ENCODE measurements at regions not wholly inside any gene's neighbourhood (a gene's known extent, or its start where the extent isn't known, plus 50 kb on each side); places are given as distances from the start of the nearest gene placed in this dataset.

DNA sequence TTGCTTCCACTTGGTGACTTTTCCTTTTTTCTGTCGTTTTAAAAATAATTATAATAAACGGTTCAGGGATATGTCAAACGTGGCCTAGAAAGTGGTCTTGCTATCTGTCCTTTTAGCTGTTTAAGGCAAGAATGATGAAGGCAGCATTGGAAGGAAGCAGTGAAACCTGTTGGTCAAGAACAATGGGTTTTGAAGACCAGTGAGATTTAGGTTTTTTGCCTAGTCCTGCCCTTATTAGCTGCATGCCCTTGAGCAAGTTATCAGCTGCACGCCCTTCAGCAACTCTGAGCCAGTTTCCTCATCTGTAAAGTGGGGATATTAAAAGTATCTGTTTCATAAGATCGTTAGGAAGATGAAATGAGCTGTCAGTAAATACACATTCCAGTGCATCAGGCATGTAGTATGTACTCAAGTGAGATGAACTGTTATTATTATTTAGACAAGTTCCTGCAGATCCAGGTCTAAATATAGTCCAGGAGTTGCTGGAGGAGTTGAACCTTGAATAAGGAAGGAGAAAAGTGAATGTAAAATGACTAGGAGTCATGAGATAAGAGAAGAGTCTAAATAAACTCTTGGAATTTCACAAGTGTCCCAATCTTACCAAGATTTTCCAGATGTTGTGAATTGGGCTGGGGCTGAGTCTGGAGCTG is 90.8 kb upstream of the HSD17B12 start:
- Histone ChIP-seq H3K4me1 (no peaks in the 10 kb centered on the region), H3K27ac (no peak overlapping the region), H3K36me3 (no peaks in the 10 kb centered on the region), H3K27me3 (peaks cover 3 to 14% (median 10%) of the 10 kb centered on the region in 3 donors), H3K4me3 (no peak overlapping the region), H3K9me3 (no peaks in the 10 kb centered on the region)
- no peak for TF ChIP-seq POLR2A (IDR thresholded peaks at IDR 0.05)
- TF ChIP-seq, protein P1, sequence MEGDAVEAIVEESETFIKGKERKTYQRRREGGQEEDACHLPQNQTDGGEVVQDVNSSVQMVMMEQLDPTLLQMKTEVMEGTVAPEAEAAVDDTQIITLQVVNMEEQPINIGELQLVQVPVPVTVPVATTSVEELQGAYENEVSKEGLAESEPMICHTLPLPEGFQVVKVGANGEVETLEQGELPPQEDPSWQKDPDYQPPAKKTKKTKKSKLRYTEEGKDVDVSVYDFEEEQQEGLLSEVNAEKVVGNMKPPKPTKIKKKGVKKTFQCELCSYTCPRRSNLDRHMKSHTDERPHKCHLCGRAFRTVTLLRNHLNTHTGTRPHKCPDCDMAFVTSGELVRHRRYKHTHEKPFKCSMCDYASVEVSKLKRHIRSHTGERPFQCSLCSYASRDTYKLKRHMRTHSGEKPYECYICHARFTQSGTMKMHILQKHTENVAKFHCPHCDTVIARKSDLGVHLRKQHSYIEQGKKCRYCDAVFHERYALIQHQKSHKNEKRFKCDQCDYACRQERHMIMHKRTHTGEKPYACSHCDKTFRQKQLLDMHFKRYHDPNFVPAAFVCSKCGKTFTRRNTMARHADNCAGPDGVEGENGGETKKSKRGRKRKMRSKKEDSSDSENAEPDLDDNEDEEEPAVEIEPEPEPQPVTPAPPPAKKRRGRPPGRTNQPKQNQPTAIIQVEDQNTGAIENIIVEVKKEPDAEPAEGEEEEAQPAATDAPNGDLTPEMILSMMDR (IDR thresholded peaks at IDR 0.05 in 4 of 5, conservative IDR thresholded peaks at IDR 0.05 in 1 of 5): no peak
- in situ Hi-C loops (cut with MboI; ENCODE audit: low sequenced_read_pairs in 4 of 4) (no loop called here), intact Hi-C loops (cut with DNase I; ENCODE audit: low total_unique reads) (no loop called here)
- no peak for DNase-seq
- no peak for ATAC-seq

- no peak overlapping the region for H3K27ac ChIP-seq
- H3K9me3 ChIP-seq: no peaks in the 10 kb centered on the region
- TF ChIP-seq, protein P1 (IDR thresholded peaks at IDR 0.05 in 4 of 5, conservative IDR thresholded peaks at IDR 0.05 in 1 of 5): no peak
- no peak for TF ChIP-seq POLR2A (IDR thresholded peaks at IDR 0.05)
- H3K36me3 ChIP-seq: no peaks in the 10 kb centered on the region
- H3K4me3 ChIP-seq: no peak overlapping the region
- in situ Hi-C loops (cut with MboI; ENCODE audit: low sequenced_read_pairs in 4 of 4): no loop called here
- intact Hi-C loops (cut with DNase I; ENCODE audit: low total_unique reads): no loop called here
- DNase-seq: no peak
- no peak for ATAC-seq
- no peaks in the 10 kb centered on the region for H3K4me1 ChIP-seq
- H3K27me3 ChIP-seq: peaks cover 0 to 5% (median 0%) of the 10 kb centered on the region in 3 donors
Measured at GRCh38 chr11:43601511-43601910, 79.0 kb upstream of the HSD17B12 start.

DNA sequence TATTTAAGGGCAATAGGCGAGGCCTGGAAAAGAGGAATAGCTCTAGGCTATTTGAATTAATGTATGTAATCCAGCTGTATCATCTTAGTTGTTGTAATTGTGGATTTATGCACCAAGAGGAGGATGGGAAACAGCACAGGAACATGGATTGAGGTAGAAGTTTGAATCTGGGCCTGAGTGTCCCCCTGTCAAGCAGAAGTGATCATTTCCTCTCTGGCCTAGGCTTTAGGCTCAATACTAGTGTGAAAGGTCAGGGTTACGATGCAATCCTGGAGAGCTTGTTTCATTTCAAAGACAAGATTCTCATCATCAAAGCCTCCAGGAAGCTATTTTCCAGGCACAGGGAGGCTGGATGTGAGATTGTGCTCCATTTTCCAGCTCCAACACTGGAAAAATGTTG is 77.9 kb upstream of the HSD17B12 start:
- Histone ChIP-seq H3K36me3 (no peaks in the 10 kb centered on the region), H3K4me1 (no peaks in the 10 kb centered on the region), H3K27ac (no peak overlapping the region), H3K27me3 (peaks cover 0 to 5% (median 0%) of the 10 kb centered on the region in 3 donors), H3K9me3 (no peaks in the 10 kb centered on the region), H3K4me3 (no peak overlapping the region)
- in situ Hi-C loops (cut with MboI; ENCODE audit: low sequenced_read_pairs in 4 of 4) (no loop called here), intact Hi-C loops (cut with DNase I; ENCODE audit: low total_unique reads) (no loop called here)
- no peak for TF ChIP-seq POLR2A (IDR thresholded peaks at IDR 0.05)
- TF ChIP-seq, protein P1 (IDR thresholded peaks at IDR 0.05 in 4 of 5, conservative IDR thresholded peaks at IDR 0.05 in 1 of 5): no peak
- DNase-seq (no peak), ATAC-seq (no peak)

DNA sequence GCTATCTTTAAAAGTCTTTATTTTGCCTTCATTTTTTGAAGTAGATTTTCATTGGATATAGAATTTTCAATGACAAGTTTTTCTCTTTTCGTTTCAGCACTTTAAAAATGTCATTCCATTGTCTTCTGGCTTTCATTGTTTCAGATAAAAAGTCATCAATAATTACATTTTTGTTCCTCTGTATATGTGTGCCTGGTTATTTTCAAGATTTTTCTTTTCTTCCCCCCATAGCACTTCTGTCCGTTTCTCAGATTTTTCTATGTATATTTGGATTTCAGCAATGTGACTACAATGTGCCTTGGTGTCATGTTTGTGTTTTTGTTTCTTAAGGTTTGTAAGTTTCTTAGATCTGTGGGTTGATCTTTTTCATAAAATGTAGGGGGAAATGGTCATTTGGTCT is 66.3 kb upstream of the HSD17B12 start:
- intact Hi-C loops (cut with DNase I; ENCODE audit: low total_unique reads) (no loop called here), in situ Hi-C loops (cut with MboI; ENCODE audit: low sequenced_read_pairs in 4 of 4) (no loop called here)
- peaks cover 0 to 8% (median 0%) of the 10 kb centered on the region in 3 donors for H3K9me3 ChIP-seq
- no peak for ATAC-seq
- no peak for DNase-seq
- no peak for TF ChIP-seq POLR2A (IDR thresholded peaks at IDR 0.05)
- TF ChIP-seq, protein P1 (IDR thresholded peaks at IDR 0.05 in 4 of 5, conservative IDR thresholded peaks at IDR 0.05 in 1 of 5): no peak
- H3K27ac ChIP-seq: no peak overlapping the region
- peaks cover 0 to 3% (median 0%) of the 10 kb centered on the region in 3 donors for H3K27me3 ChIP-seq
- H3K36me3 ChIP-seq: no peaks in the 10 kb centered on the region
- H3K4me1 ChIP-seq: no peaks in the 10 kb centered on the region
- H3K4me3 ChIP-seq: no peak overlapping the region
